ENCODE measurements at regions not wholly inside any gene's neighbourhood (a gene's known extent, or its start where the extent isn't known, plus 50 kb on each side); places are given as distances from the start of the nearest gene placed in this dataset.

DNA sequence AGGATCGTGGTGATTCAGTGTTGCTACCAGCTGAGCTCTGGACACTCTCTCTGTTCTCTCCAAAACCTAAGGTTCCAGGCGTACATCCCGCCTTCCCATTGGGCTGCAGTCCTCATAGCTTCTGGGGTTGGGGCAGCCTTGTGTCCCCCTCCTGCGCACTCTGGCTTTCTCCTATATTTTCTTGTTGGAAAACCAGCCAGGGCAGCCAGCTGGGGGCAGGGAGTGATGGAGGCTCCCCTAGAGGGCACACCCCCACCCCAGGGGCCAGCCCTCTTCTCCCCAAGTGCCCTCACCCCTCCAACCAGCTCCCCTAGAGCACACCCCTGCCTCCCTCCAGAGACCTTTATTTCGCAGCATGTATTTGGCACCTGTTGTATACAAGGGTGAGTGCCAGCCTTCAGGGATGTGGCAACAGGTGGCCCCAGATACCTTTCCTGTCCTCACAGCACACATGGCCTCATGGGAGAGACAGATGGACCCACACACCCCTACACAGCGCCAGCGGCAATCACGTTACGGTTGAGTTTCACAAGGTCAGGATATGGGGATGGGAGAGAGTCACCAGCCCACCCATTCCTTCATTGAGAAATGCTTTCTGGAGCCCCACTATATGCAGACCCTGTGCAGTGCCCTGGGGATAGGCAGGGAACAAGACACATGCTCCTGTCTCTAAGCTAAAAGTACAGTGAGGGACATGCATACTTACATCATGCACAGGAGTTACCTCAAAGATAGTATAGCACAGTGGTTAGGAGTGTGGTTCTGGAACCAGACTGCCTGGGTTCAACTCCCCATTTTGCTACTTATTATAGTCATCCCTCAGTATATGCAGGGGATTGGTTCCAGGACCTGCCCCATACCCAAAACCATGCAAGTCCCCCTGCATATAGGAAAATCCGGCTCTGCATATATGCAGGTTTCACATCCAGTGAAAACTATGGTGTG is 141.1 kb downstream of the PHETA1 start:
- DNase-seq (ENCODE audit: low spot score) (no peak), ATAC-seq (ENCODE audit: insufficient number of reproducible peaks, low FRiP score, low read depth) (no peak)
- Histone ChIP-seq H3K27me3 (replicated peaks; ENCODE audit: insufficient read depth) (no peaks in the 10 kb centered on the region), H3K27ac (no peak overlapping the region), H3K36me3 (no peaks in the 10 kb centered on the region), H3K4me1 (ENCODE audit: control insufficient read depth in 1 of 2, low read depth in 2 of 2) (no peaks in the 10 kb centered on the region), H3K4me3 (no peak overlapping the region), H3K9me3 (no peaks in the 10 kb centered on the region)
- TF ChIP-seq, protein P1, sequence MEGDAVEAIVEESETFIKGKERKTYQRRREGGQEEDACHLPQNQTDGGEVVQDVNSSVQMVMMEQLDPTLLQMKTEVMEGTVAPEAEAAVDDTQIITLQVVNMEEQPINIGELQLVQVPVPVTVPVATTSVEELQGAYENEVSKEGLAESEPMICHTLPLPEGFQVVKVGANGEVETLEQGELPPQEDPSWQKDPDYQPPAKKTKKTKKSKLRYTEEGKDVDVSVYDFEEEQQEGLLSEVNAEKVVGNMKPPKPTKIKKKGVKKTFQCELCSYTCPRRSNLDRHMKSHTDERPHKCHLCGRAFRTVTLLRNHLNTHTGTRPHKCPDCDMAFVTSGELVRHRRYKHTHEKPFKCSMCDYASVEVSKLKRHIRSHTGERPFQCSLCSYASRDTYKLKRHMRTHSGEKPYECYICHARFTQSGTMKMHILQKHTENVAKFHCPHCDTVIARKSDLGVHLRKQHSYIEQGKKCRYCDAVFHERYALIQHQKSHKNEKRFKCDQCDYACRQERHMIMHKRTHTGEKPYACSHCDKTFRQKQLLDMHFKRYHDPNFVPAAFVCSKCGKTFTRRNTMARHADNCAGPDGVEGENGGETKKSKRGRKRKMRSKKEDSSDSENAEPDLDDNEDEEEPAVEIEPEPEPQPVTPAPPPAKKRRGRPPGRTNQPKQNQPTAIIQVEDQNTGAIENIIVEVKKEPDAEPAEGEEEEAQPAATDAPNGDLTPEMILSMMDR (IDR thresholded peaks at IDR 0.05) = no peak

DNA sequence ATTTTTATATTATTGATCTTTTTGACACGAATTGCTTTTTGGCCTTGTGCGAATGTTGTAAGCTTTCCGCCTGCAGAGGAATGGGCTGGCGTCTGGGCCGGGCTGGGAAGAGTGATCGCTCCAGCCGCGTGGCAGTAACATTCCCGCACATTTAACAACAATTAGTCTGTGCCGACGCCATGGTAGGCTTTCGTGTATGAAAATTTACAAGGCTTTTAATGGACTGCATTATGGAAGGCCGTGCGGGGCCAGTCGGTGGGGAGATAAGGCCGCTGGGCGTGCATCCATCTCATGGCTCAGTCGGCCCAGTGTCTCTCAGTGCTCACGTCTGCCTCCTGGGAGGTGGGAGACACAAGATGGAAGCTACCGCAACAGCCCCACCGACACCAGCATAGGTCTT is 142.2 kb downstream of the PHETA1 start:
- TF ChIP-seq, protein P1 (IDR thresholded peaks at IDR 0.05) = no peak
- DNase-seq (ENCODE audit: low spot score) (no peak), ATAC-seq (ENCODE audit: insufficient number of reproducible peaks, low FRiP score, low read depth) (no peak)
- H3K9me3 ChIP-seq = no peaks in the 10 kb centered on the region
- no peaks in the 10 kb centered on the region for H3K27me3 ChIP-seq (replicated peaks; ENCODE audit: insufficient read depth)
- H3K27ac ChIP-seq = no peak overlapping the region
- no peaks in the 10 kb centered on the region for H3K36me3 ChIP-seq
- no peak overlapping the region for H3K4me3 ChIP-seq
- no peaks in the 10 kb centered on the region for H3K4me1 ChIP-seq (ENCODE audit: control insufficient read depth in 1 of 2, low read depth in 2 of 2)

DNA sequence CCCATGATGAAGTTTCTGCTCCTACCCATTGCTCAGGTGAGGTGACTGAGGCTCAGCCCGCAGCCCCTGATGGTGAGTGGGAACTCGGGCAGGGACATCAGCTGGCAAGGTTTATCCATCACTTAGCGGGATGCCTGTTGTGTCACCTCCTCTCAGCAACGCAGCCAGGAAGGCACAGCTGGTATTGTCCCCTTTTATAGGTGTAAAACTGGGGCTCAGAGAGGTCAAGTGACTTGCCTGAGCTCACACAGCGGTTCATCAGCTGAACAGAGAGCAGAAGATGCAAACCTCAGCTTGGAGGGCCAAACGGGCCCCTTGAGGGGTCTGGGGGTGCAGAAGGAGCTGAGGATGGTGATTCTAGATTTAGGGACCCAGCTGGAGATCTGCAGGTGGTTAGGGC is 143.6 kb downstream of the PHETA1 start:
- DNase-seq (ENCODE audit: low spot score) (no peak), ATAC-seq (ENCODE audit: insufficient number of reproducible peaks, low FRiP score, low read depth) (no peak)
- Histone ChIP-seq H3K27ac (no peak overlapping the region), H3K9me3 (no peaks in the 10 kb centered on the region), H3K4me3 (no peak overlapping the region), H3K36me3 (no peaks in the 10 kb centered on the region), H3K4me1 (ENCODE audit: control insufficient read depth in 1 of 2, low read depth in 2 of 2) (no peaks in the 10 kb centered on the region), H3K27me3 (replicated peaks; ENCODE audit: insufficient read depth) (no peaks in the 10 kb centered on the region)
- TF ChIP-seq, protein P1 (IDR thresholded peaks at IDR 0.05) = no peak

DNA sequence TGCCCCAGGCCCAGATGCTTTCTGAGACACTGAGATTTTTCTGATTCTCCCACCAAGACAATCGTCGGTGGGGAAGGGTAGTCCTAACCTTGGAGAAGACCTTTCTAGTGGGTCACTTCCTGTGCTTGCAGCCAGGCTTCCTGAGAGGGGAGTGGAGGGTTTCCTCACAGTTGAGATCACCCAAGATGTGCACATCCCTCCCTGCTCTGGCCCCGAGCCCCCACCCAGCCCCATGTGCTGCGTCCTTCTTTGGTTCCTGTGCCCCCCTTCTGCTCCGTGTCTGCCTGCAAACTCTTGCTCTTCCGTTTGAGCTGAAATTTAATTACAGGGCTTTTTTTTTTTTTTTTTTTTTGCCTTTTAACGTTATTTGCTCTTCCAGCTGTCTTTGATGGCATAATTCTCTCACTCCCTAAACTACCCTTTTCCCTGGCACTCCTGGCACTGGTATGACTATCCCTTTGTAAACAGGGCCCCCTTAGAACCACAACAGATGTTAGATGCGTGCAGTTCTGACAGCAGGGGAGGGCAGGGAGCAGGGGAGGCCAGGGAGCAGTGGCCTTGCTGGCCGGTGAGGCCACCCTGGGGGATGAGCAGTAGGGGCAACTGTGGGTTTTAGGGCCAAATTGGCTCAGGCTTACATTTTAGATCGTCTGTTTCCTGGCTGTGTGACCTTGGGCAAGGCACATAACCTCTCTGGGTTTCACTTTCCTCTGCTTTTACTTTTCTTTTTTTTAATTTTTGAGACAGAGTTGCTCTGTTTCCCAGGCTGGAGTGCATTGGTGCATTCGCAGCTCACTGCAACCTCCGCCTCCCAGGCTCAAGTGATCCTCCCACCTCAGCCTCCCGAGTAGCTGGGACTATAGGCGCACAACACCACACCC is 144.5 kb downstream of the PHETA1 start:
- TF ChIP-seq, protein P1 (IDR thresholded peaks at IDR 0.05) = no peak
- no peaks in the 10 kb centered on the region for H3K27me3 ChIP-seq (replicated peaks; ENCODE audit: insufficient read depth)
- H3K9me3 ChIP-seq = no peaks in the 10 kb centered on the region
- H3K4me3 ChIP-seq = no peak overlapping the region
- H3K36me3 ChIP-seq = no peaks in the 10 kb centered on the region
- no peak overlapping the region for H3K27ac ChIP-seq
- no peak for ATAC-seq (ENCODE audit: insufficient number of reproducible peaks, low FRiP score, low read depth)
- no peaks in the 10 kb centered on the region for H3K4me1 ChIP-seq (ENCODE audit: control insufficient read depth in 1 of 2, low read depth in 2 of 2)
- DNase-seq (ENCODE audit: low spot score) = no peak

DNA sequence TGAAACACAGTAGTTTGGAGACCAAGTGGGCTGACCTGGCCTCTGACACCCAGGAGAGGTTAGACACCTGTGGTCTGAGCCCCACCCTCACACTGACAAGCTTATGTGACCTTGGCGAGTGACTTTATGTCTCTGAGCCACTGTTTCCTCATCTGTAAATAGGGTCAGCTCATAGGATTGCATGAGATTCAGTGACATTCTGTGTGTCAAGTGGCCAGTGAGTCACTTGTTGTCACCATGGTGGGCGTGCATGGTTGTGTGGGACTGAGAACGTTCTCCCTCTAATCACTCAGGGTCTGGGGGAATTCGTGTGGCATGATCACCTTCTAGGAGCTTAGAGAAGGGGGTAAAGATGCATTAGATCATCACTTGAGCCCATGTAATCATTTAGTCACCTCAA is 146.4 kb downstream of the PHETA1 start:
- H3K4me3 ChIP-seq = no peak overlapping the region
- H3K27me3 ChIP-seq (replicated peaks; ENCODE audit: insufficient read depth) = no peaks in the 10 kb centered on the region
- ATAC-seq (ENCODE audit: insufficient number of reproducible peaks, low FRiP score, low read depth) (no peak), DNase-seq (ENCODE audit: low spot score) (no peak)
- TF ChIP-seq, protein P1 (IDR thresholded peaks at IDR 0.05) = no peak
- H3K27ac ChIP-seq = no peak overlapping the region
- no peaks in the 10 kb centered on the region for H3K36me3 ChIP-seq
- H3K9me3 ChIP-seq = no peaks in the 10 kb centered on the region
- no peaks in the 10 kb centered on the region for H3K4me1 ChIP-seq (ENCODE audit: control insufficient read depth in 1 of 2, low read depth in 2 of 2)

Measured in thoracic aorta (tissue), 2 donors.